ENCODE measurements at regions not wholly inside any gene's neighbourhood (a gene's known extent, or its start where the extent isn't known, plus 50 kb on each side); places are given as distances from the start of the nearest gene placed in this dataset.

GRCh38 chr11:128105511-128105910 is 481.8 kb downstream of the ETS1 start:
- peaks cover 6% of the 10 kb centered on the region for H3K36me3 Mint-ChIP-seq (ENCODE audit: low read depth)
- H3K4me1 Mint-ChIP-seq (ENCODE audit: low read depth): peaks cover 13% of the 10 kb centered on the region
- ATAC-seq (no peak), DNase-seq (no peak)
- peaks cover 7% of the 10 kb centered on the region for H3K9me3 Mint-ChIP-seq (ENCODE audit: insufficient read depth)
- POLR2A ChIA-PET: no interaction called here
- H3K27ac Mint-ChIP-seq: no peak overlapping the region
- no peak overlapping the region for H3K4me3 Mint-ChIP-seq
- peaks cover 4% of the 10 kb centered on the region for H3K27me3 Mint-ChIP-seq (ENCODE audit: low read depth)
- CTCF ChIA-PET: no interaction called here

GRCh38 chr11:128103278-128103873 is 484.0 kb downstream of the ETS1 start:
- ChIA-PET POLR2A (no interaction called here), CTCF (interaction anchor here (1.1 to 2.3 kb wide), 2 partner anchors 54 to 62 kb away, joined by 3 to 11 read pairs; no protein-coding TSS in a partner anchor)
- Mint-ChIP-seq H3K9me3 (ENCODE audit: insufficient read depth) (no peaks in the 10 kb centered on the region), H3K27me3 (ENCODE audit: low read depth) (peaks cover 4% of the 10 kb centered on the region), H3K4me3 (no peak overlapping the region), H3K4me1 (ENCODE audit: low read depth) (peaks cover 5% of the 10 kb centered on the region), H3K27ac (no peak overlapping the region), H3K36me3 (ENCODE audit: low read depth) (no peaks in the 10 kb centered on the region)
- DNase-seq (no peak), ATAC-seq (no peak)

- ATAC-seq (no peak), DNase-seq (no peak)
- Mint-ChIP-seq H3K4me3 (no peak overlapping the region), H3K36me3 (ENCODE audit: low read depth) (no peaks in the 10 kb centered on the region), H3K4me1 (ENCODE audit: low read depth) (no peaks in the 10 kb centered on the region), H3K27ac (no peak overlapping the region), H3K27me3 (ENCODE audit: low read depth) (peaks cover 4% of the 10 kb centered on the region), H3K9me3 (ENCODE audit: insufficient read depth) (no peaks in the 10 kb centered on the region)
- CTCF ChIA-PET: no interaction called here
- POLR2A ChIA-PET: no interaction called here
Observed at GRCh38 chr11:128098781-128099180, 488.6 kb downstream of the ETS1 start.

GRCh38 chr11:128095466-128095981 is 491.8 kb downstream of the ETS1 start:
- no peak for ATAC-seq
- no peaks in the 10 kb centered on the region for H3K4me1 Mint-ChIP-seq (ENCODE audit: low read depth)
- H3K9me3 Mint-ChIP-seq (ENCODE audit: insufficient read depth): no peaks in the 10 kb centered on the region
- ChIA-PET CTCF (no interaction called here), POLR2A (no interaction called here)
- no peaks in the 10 kb centered on the region for H3K36me3 Mint-ChIP-seq (ENCODE audit: low read depth)
- DNase-seq: no peak
- H3K27ac Mint-ChIP-seq: no peak overlapping the region
- no peaks in the 10 kb centered on the region for H3K27me3 Mint-ChIP-seq (ENCODE audit: low read depth)
- H3K4me3 Mint-ChIP-seq: no peak overlapping the region

- no peak for DNase-seq
- no peaks in the 10 kb centered on the region for H3K4me1 Mint-ChIP-seq (ENCODE audit: low read depth)
- ChIA-PET POLR2A (no interaction called here), CTCF (interaction anchor here (1.8 kb wide), 1 partner anchor 64 kb away, joined by 9 read pairs; no protein-coding TSS in a partner anchor)
- H3K27me3 Mint-ChIP-seq (ENCODE audit: low read depth): no peaks in the 10 kb centered on the region
- ATAC-seq: no peak
- H3K4me3 Mint-ChIP-seq: no peak overlapping the region
- H3K27ac Mint-ChIP-seq: no peak overlapping the region
- peaks cover 3% of the 10 kb centered on the region for H3K36me3 Mint-ChIP-seq (ENCODE audit: low read depth)
- peaks cover 6% of the 10 kb centered on the region for H3K9me3 Mint-ChIP-seq (ENCODE audit: insufficient read depth)
Observed at GRCh38 chr11:128093689-128094088, 493.7 kb downstream of the ETS1 start.

- ChIA-PET POLR2A (no interaction called here), CTCF (no interaction called here)
- peaks cover 10% of the 10 kb centered on the region for H3K36me3 Mint-ChIP-seq (ENCODE audit: low read depth)
- H3K27ac Mint-ChIP-seq: no peak overlapping the region
- ATAC-seq: no peak
- no peak for DNase-seq
- no peaks in the 10 kb centered on the region for H3K27me3 Mint-ChIP-seq (ENCODE audit: low read depth)
- H3K4me1 Mint-ChIP-seq (ENCODE audit: low read depth): no peaks in the 10 kb centered on the region
- H3K9me3 Mint-ChIP-seq (ENCODE audit: insufficient read depth): peaks cover 6% of the 10 kb centered on the region
- no peak overlapping the region for H3K4me3 Mint-ChIP-seq
Observed at GRCh38 chr11:128089962-128090361, 497.4 kb downstream of the ETS1 start.

- CTCF ChIA-PET: interaction anchor here (1.4 to 1.6 kb wide), 2 partner anchors 10 to 15 kb away, joined by 4 to 5 read pairs; no protein-coding TSS in a partner anchor
- DNase-seq: no peak
Observed at GRCh38 chr11:128086794-128087193, 500.6 kb downstream of the ETS1 start.

GRCh38 chr11:128085276-128085675 is 502.1 kb downstream of the ETS1 start:
- peaks cover 11% of the 10 kb centered on the region for H3K9me3 Mint-ChIP-seq (ENCODE audit: insufficient read depth)
- ChIA-PET POLR2A (no interaction called here), CTCF (interaction anchor here (1.0 to 1.3 kb wide), 3 partner anchors 32 to 745 kb away, joined by 3 to 5 read pairs (median 4); no protein-coding TSS in a partner anchor)
- DNase-seq (no peak), ATAC-seq (no peak)
- no peaks in the 10 kb centered on the region for H3K4me1 Mint-ChIP-seq (ENCODE audit: low read depth)
- H3K36me3 Mint-ChIP-seq (ENCODE audit: low read depth): peaks cover 11% of the 10 kb centered on the region
- no peaks in the 10 kb centered on the region for H3K27me3 Mint-ChIP-seq (ENCODE audit: low read depth)
- H3K4me3 Mint-ChIP-seq: no peak overlapping the region
- no peak overlapping the region for H3K27ac Mint-ChIP-seq

More at GRCh38 chr11:128086794-128087193, 500.6 kb downstream of the ETS1 start:
- ATAC-seq: no peak
- H3K4me1 Mint-ChIP-seq (ENCODE audit: low read depth): no peaks in the 10 kb centered on the region
- POLR2A ChIA-PET: no interaction called here
- H3K4me3 Mint-ChIP-seq: no peak overlapping the region
- no peak overlapping the region for H3K27ac Mint-ChIP-seq
- H3K9me3 Mint-ChIP-seq (ENCODE audit: insufficient read depth): peaks cover 11% of the 10 kb centered on the region
- no peaks in the 10 kb centered on the region for H3K27me3 Mint-ChIP-seq (ENCODE audit: low read depth)
- peaks cover 12% of the 10 kb centered on the region for H3K36me3 Mint-ChIP-seq (ENCODE audit: low read depth)

- Mint-ChIP-seq H3K4me3 (no peak overlapping the region), H3K27ac (no peak overlapping the region), H3K27me3 (ENCODE audit: low read depth) (no peaks in the 10 kb centered on the region), H3K4me1 (ENCODE audit: low read depth) (peaks cover 6% of the 10 kb centered on the region), H3K9me3 (ENCODE audit: insufficient read depth) (peaks cover 20% of the 10 kb centered on the region), H3K36me3 (ENCODE audit: low read depth) (peaks cover 15% of the 10 kb centered on the region)
- POLR2A ChIA-PET: no interaction called here
- DNase-seq (no peak), ATAC-seq (no peak)
- CTCF ChIA-PET: interaction anchor here (0.6 to 1.2 kb wide), 3 partner anchors 12 to 76 kb away, joined by 3 to 4 read pairs (median 3); no protein-coding TSS in a partner anchor
Observed at GRCh38 chr11:128082574-128082973, 504.8 kb downstream of the ETS1 start.

GRCh38 chr11:128069665-128070064 is 517.7 kb downstream of the ETS1 start:
- Mint-ChIP-seq H3K4me1 (ENCODE audit: low read depth) (no peaks in the 10 kb centered on the region), H3K9me3 (ENCODE audit: insufficient read depth) (no peaks in the 10 kb centered on the region), H3K36me3 (ENCODE audit: low read depth) (peaks cover 2% of the 10 kb centered on the region), H3K27me3 (ENCODE audit: low read depth) (no peaks in the 10 kb centered on the region), H3K27ac (no peak overlapping the region), H3K4me3 (no peak overlapping the region)
- no peak for DNase-seq
- ChIA-PET POLR2A (no interaction called here), CTCF (interaction anchor here (0.7 to 1.0 kb wide), 2 partner anchors 11 to 88 kb away, joined by 4 to 6 read pairs; no protein-coding TSS in a partner anchor)
- no peak for ATAC-seq

GRCh38 chr11:128067780-128068179 is 519.6 kb downstream of the ETS1 start:
- no peaks in the 10 kb centered on the region for H3K4me1 Mint-ChIP-seq (ENCODE audit: low read depth)
- DNase-seq (no peak), ATAC-seq (no peak)
- CTCF ChIA-PET: no interaction called here
- H3K27ac Mint-ChIP-seq: no peak overlapping the region
- H3K27me3 Mint-ChIP-seq (ENCODE audit: low read depth): no peaks in the 10 kb centered on the region
- no peak overlapping the region for H3K4me3 Mint-ChIP-seq
- peaks cover 7% of the 10 kb centered on the region for H3K36me3 Mint-ChIP-seq (ENCODE audit: low read depth)
- POLR2A ChIA-PET: no interaction called here
- peaks cover 7% of the 10 kb centered on the region for H3K9me3 Mint-ChIP-seq (ENCODE audit: insufficient read depth)

- H3K9me3 Mint-ChIP-seq (ENCODE audit: insufficient read depth): peaks cover 7% of the 10 kb centered on the region
Observed at GRCh38 chr11:128066399-128066798, 521.0 kb downstream of the ETS1 start.

More at GRCh38 chr11:128066399-128066798, 521.0 kb downstream of the ETS1 start:
- ATAC-seq (no peak), DNase-seq (no peak)
- H3K36me3 Mint-ChIP-seq (ENCODE audit: low read depth): peaks cover 7% of the 10 kb centered on the region
- no peak overlapping the region for H3K27ac Mint-ChIP-seq
- no peaks in the 10 kb centered on the region for H3K27me3 Mint-ChIP-seq (ENCODE audit: low read depth)
- CTCF ChIA-PET: interaction anchor here (0.6 to 1.6 kb wide), 3 partner anchors 13 to 91 kb away, joined by 3 to 4 read pairs (median 3); no protein-coding TSS in a partner anchor
- POLR2A ChIA-PET: no interaction called here
- no peak overlapping the region for H3K4me3 Mint-ChIP-seq
- H3K4me1 Mint-ChIP-seq (ENCODE audit: low read depth): no peaks in the 10 kb centered on the region

Data from activated CD8-positive, alpha-beta T cell treated with anti-CD3 and anti-CD28 coated beads, Interleukin-2, amount 10 ng/mL, durations not matched to agents 7 days and 5 days (primary cell).